ENCODE measurements at regions not wholly inside any gene's neighbourhood (a gene's known extent, or its start where the extent isn't known, plus 50 kb on each side); places are given as distances from the start of the nearest gene placed in this dataset.
"Not testable (repeated sequence)": the region's sequence is repeated elsewhere in the genome, so short reads cannot be mapped to it uniquely, and the experiment has no call there.

DNA sequence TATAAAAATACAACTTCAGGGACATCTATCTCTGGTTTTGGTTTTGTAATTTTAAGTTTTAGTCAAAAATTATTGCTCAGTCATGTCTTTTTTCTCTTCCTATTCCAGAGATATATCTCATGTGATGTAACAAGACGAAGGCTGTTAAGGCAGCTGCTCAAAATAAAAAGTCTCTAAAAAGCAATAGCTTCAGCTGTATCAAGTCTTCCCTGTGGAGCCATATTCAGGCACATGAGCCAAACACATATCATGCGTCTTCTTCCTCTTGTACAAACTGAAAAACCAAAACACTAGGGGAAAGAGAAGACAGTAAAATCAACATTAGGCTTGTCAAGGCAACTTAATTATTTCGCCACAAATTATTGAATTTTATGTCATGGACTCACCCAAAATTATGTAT, 240.7 kb downstream of the NRIP1 start:
- Histone ChIP-seq H3K9me3 (ENCODE audit: control insufficient read depth in 1 of 2, low read length in 2 of 2) (no peaks in the 10 kb centered on the region), H3K36me3 (ENCODE audit: insufficient read depth, low read length) (no peaks in the 10 kb centered on the region), H3K27ac (ENCODE audit: low read depth, low read length) (no peak overlapping the region), H3K27me3 (ENCODE audit: insufficient read depth, low read length) (no peaks in the 10 kb centered on the region), H3K4me1 (ENCODE audit: insufficient read depth, low read length) (no peaks in the 10 kb centered on the region), H3K4me3 (ENCODE audit: low read length in 2 of 2) (no peak overlapping the region)
- DNase-seq = no peak
- Mint-ChIP-seq H3K4me3 (no peak overlapping the region), H3K27me3 (no peaks in the 10 kb centered on the region), H3K27ac (no peak overlapping the region), H3K36me3 (no peaks in the 10 kb centered on the region), H3K4me1 (no peaks in the 10 kb centered on the region), H3K9me3 (no peaks in the 10 kb centered on the region)
- ChIA-PET CTCF (ENCODE audit: partially characterized antibody) (no interaction called here), POLR2A (ENCODE audit: partially characterized antibody) (no interaction called here)
- intact Hi-C loops (cut with micrococcal nuclease) = no loop called here

DNA sequence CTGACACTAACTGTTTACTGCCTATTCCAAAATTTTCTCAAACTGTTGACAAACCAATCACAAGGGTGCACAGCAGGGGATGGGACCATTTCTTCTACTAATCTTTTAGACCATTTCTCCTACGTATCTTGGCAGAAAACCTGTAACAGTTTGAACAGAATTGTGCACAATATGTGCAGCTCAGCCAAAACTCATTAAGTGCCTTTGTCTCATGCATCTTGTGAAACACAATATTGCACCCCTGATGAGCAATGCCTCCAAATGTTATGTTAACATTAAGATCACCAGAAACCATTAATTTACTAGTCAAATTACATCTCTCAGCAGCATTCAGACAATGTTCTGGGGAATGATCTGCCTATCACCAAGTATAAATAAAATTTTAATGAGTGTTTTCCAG, 247.5 kb downstream of the NRIP1 start:
- H3K4me3 ChIP-seq (ENCODE audit: low read length in 2 of 2) = no peak overlapping the region
- no peak overlapping the region for H3K4me3 Mint-ChIP-seq
- no peaks in the 10 kb centered on the region for H3K27me3 ChIP-seq (ENCODE audit: insufficient read depth, low read length)
- H3K27ac ChIP-seq (ENCODE audit: low read depth, low read length) = no peak overlapping the region
- intact Hi-C loops (cut with micrococcal nuclease) = no loop called here
- H3K36me3 ChIP-seq (ENCODE audit: insufficient read depth, low read length) = no peaks in the 10 kb centered on the region
- peaks cover 0 to 2% of the 10 kb centered on the region in 2 donors for H3K36me3 Mint-ChIP-seq
- ChIA-PET CTCF (ENCODE audit: partially characterized antibody) (no interaction called here), POLR2A (ENCODE audit: partially characterized antibody) (interaction anchor here (0.9 kb wide), 1 partner anchor 335 kb away, joined by 3 read pairs; no protein-coding TSS in a partner anchor)
- H3K27me3 Mint-ChIP-seq = no peaks in the 10 kb centered on the region
- no peak overlapping the region for H3K27ac Mint-ChIP-seq
- DNase-seq = no peak
- H3K9me3 ChIP-seq (ENCODE audit: control insufficient read depth in 1 of 2, low read length in 2 of 2) = no peaks in the 10 kb centered on the region
- no peaks in the 10 kb centered on the region for H3K4me1 Mint-ChIP-seq
- no peaks in the 10 kb centered on the region for H3K4me1 ChIP-seq (ENCODE audit: insufficient read depth, low read length)
- H3K9me3 Mint-ChIP-seq = peaks cover 0 to 5% (median 3%) of the 10 kb centered on the region in 8 donors

DNA sequence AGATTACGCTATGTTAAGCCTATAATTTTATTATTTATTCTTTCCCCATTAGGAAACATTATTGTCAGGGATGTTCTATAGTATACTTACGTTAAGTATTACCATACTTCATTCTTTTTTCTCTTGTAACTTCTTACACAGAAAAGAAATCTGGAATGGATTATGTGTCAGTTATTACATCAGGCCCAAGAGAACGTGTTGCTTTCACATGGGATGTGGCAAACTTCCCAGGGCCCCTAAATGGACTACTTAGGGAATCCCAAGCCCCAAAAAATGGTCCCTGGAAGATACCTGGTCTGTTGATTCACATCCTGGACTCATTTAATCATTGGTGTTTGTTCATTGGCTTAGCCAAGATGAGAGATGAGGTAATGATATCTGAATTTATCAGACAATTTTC, 249.8 kb downstream of the NRIP1 start:
- Histone ChIP-seq H3K36me3 (ENCODE audit: insufficient read depth, low read length) (no peaks in the 10 kb centered on the region), H3K9me3 (ENCODE audit: control insufficient read depth in 1 of 2, low read length in 2 of 2) (no peaks in the 10 kb centered on the region), H3K4me3 (ENCODE audit: low read length in 2 of 2) (no peak overlapping the region), H3K4me1 (ENCODE audit: insufficient read depth, low read length) (no peaks in the 10 kb centered on the region), H3K27ac (ENCODE audit: low read depth, low read length) (no peak overlapping the region), H3K27me3 (ENCODE audit: insufficient read depth, low read length) (no peaks in the 10 kb centered on the region)
- Mint-ChIP-seq H3K4me1 (no peaks in the 10 kb centered on the region), H3K27ac (no peak overlapping the region), H3K27me3 (no peaks in the 10 kb centered on the region), H3K9me3 (peaks cover 0 to 15% (median 8%) of the 10 kb centered on the region in 8 donors), H3K36me3 (peaks cover 0 to 2% of the 10 kb centered on the region in 2 donors), H3K4me3 (no peak overlapping the region)
- CTCF ChIA-PET (ENCODE audit: partially characterized antibody) = no interaction called here
- POLR2A ChIA-PET (ENCODE audit: partially characterized antibody) = no interaction called here
- intact Hi-C loops (cut with micrococcal nuclease) = no loop called here
- DNase-seq = no peak

DNA sequence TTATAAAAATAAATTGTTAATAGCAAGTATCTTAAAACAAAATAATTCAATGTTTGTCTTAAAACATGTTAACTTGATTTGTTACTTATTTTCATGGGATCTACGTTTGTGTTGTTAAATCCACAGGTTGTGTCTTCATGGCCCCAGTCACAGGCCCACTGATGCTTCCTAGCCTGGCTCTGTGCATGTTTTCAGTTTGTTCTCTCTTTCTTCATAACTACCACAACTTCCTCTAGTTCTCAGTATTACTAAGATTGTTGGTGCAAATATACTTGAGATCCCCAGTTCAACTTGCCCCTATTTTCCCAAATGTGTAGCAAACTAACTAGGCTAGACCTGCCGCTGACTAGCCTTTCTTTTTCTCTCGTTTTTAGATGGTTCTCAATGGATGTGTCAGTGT, 250.5 kb downstream of the NRIP1 start:
- CTCF ChIA-PET (ENCODE audit: partially characterized antibody) = no interaction called here
- no peak overlapping the region for H3K4me3 ChIP-seq (ENCODE audit: low read length in 2 of 2)
- H3K36me3 ChIP-seq (ENCODE audit: insufficient read depth, low read length) = no peaks in the 10 kb centered on the region
- no peaks in the 10 kb centered on the region for H3K27me3 ChIP-seq (ENCODE audit: insufficient read depth, low read length)
- H3K4me1 Mint-ChIP-seq = no peaks in the 10 kb centered on the region
- H3K4me3 Mint-ChIP-seq = no peak overlapping the region
- H3K36me3 Mint-ChIP-seq = peaks cover 0 to 2% of the 10 kb centered on the region in 2 donors
- H3K27me3 Mint-ChIP-seq = no peaks in the 10 kb centered on the region
- POLR2A ChIA-PET (ENCODE audit: partially characterized antibody) = no interaction called here
- no peak overlapping the region for H3K27ac Mint-ChIP-seq
- intact Hi-C loops (cut with micrococcal nuclease) = no loop called here
- no peaks in the 10 kb centered on the region for H3K4me1 ChIP-seq (ENCODE audit: insufficient read depth, low read length)
- H3K27ac ChIP-seq (ENCODE audit: low read depth, low read length) = no peak overlapping the region
- DNase-seq = no peak
- no peaks in the 10 kb centered on the region for H3K9me3 ChIP-seq (ENCODE audit: control insufficient read depth in 1 of 2, low read length in 2 of 2)
- peaks cover 0 to 15% (median 8%) of the 10 kb centered on the region in 8 donors for H3K9me3 Mint-ChIP-seq

DNA sequence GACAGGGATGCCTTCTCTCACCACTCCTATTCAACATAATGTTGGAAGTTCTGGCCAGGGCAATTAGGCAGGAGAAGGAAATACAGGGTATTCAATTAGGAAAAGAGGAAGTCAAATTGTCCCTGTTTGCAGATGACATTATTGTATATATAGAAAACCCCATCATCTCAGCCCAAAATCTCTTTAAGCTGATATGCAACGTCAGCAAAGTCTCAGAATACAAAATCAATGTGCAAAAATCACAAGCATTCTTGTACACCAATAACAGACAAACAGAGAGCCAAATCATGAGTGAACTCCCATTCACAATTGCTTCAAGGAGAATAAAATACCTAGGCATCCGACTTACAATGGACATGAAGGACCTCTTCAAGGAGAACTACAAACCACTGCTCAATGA, 258.1 kb upstream of the SAMSN1 start:
- H3K4me3 ChIP-seq (ENCODE audit: low read length in 2 of 2); DNase-seq; H3K4me1 ChIP-seq (ENCODE audit: insufficient read depth, low read length); H3K27me3 Mint-ChIP-seq; H3K4me3 Mint-ChIP-seq; intact Hi-C loops (cut with micrococcal nuclease); POLR2A ChIA-PET (ENCODE audit: partially characterized antibody); H3K4me1 Mint-ChIP-seq; H3K36me3 ChIP-seq (ENCODE audit: insufficient read depth, low read length); H3K27ac Mint-ChIP-seq; H3K36me3 Mint-ChIP-seq; H3K27ac ChIP-seq (ENCODE audit: low read depth, low read length); CTCF ChIA-PET (ENCODE audit: partially characterized antibody); H3K9me3 ChIP-seq (ENCODE audit: control insufficient read depth in 1 of 2, low read length in 2 of 2); H3K27me3 ChIP-seq (ENCODE audit: insufficient read depth, low read length): not testable (repeated sequence)
- peaks cover 3 to 21% (median 19%) of the 10 kb centered on the region in 8 donors for H3K9me3 Mint-ChIP-seq

DNA sequence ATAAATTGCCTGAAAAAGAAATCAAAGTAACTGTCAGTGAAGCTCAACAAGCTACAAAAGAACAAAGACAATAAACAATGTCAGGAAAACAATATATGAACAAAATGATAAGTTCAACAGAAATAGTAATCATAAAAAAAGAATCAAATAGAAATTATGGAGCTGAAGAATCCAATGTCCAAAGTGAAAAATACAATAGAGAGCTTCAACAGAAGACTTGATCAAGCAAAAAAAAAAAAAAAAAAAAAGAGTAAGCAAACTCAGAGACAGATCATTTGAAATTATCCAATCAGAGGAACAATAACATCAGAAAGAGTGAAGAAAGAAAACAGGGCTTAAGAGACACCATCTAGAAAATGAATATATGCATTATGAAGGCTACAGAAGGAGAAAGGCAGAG, 251.4 kb upstream of the SAMSN1 start:
- POLR2A ChIA-PET (ENCODE audit: partially characterized antibody) = no interaction called here
- no peaks in the 10 kb centered on the region for H3K27me3 ChIP-seq (ENCODE audit: insufficient read depth, low read length)
- H3K36me3 Mint-ChIP-seq = peaks cover 0 to 4% of the 10 kb centered on the region in 2 donors
- intact Hi-C loops (cut with micrococcal nuclease) = no loop called here
- H3K9me3 Mint-ChIP-seq = peaks cover 5 to 54% (median 39%) of the 10 kb centered on the region in 8 donors
- peaks cover 0 to 5% of the 10 kb centered on the region in 2 donors for H3K9me3 ChIP-seq (ENCODE audit: control insufficient read depth in 1 of 2, low read length in 2 of 2)
- H3K27ac ChIP-seq (ENCODE audit: low read depth, low read length) = no peak overlapping the region
- H3K36me3 ChIP-seq (ENCODE audit: insufficient read depth, low read length) = no peaks in the 10 kb centered on the region
- H3K4me3 ChIP-seq (ENCODE audit: low read length in 2 of 2) = no peak overlapping the region
- no peaks in the 10 kb centered on the region for H3K4me1 ChIP-seq (ENCODE audit: insufficient read depth, low read length)
- H3K4me3 Mint-ChIP-seq = no peak overlapping the region
- H3K27ac Mint-ChIP-seq = no peak overlapping the region
- H3K4me1 Mint-ChIP-seq = no peaks in the 10 kb centered on the region
- CTCF ChIA-PET (ENCODE audit: partially characterized antibody) = no interaction called here
- H3K27me3 Mint-ChIP-seq = peaks cover 2 to 9% of the 10 kb centered on the region in 2 donors
- DNase-seq = no peak

DNA sequence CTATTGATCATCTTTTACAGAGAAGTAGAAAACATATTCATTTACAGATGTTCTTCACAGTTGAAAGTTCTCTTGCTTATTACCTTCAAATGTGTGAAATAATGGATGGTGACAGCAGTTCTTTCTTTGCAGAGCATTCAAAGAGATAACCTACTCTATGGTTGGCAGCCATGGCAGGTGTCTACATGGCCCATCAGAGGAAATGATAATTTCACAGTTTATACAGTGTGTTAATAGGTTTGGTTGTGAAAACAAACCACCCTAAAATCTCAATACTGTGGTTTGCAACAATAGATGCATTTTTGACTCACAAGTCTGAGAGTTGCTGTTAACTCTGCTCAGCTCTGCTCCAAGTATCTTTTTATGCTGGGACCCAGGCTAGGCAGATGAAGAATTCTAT, 241.2 kb upstream of the SAMSN1 start:
- ChIA-PET POLR2A (ENCODE audit: partially characterized antibody) (no interaction called here), CTCF (ENCODE audit: partially characterized antibody) (no interaction called here)
- Histone ChIP-seq H3K36me3 (ENCODE audit: insufficient read depth, low read length) (no peaks in the 10 kb centered on the region), H3K27me3 (ENCODE audit: insufficient read depth, low read length) (no peaks in the 10 kb centered on the region), H3K4me3 (ENCODE audit: low read length in 2 of 2) (no peak overlapping the region), H3K9me3 (ENCODE audit: control insufficient read depth in 1 of 2, low read length in 2 of 2) (no peaks in the 10 kb centered on the region), H3K4me1 (ENCODE audit: insufficient read depth, low read length) (no peaks in the 10 kb centered on the region), H3K27ac (ENCODE audit: low read depth, low read length) (no peak overlapping the region)
- Mint-ChIP-seq H3K4me3 (no peak overlapping the region), H3K27me3 (no peaks in the 10 kb centered on the region), H3K9me3 (peaks cover 0 to 9% (median 4%) of the 10 kb centered on the region in 8 donors), H3K36me3 (no peaks in the 10 kb centered on the region), H3K27ac (no peak overlapping the region), H3K4me1 (no peaks in the 10 kb centered on the region)
- intact Hi-C loops (cut with micrococcal nuclease) = no loop called here
- DNase-seq = no peak

DNA sequence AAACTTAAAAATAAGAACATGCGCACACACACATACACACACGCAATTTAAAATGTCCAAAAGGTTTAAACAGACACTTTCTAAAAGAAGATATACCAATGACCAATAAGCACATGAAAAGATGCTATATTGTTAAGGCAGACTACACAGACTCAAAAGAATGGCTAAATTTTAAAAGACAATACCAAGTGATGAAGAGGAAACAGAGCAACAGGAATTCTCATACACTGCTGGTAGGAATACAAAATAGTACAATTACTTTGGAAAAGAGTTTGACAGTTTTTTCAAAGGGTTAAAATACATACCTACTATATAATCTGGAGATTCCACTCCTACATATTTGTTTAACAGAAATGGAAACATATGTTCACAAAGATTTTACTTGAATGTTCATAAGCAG, 239.6 kb upstream of the SAMSN1 start:
- ChIA-PET POLR2A (ENCODE audit: partially characterized antibody) (no interaction called here), CTCF (ENCODE audit: partially characterized antibody) (no interaction called here)
- H3K27me3 Mint-ChIP-seq = peaks cover 0 to 2% of the 10 kb centered on the region in 2 donors
- H3K27ac ChIP-seq (ENCODE audit: low read depth, low read length) = no peak overlapping the region
- H3K36me3 ChIP-seq (ENCODE audit: insufficient read depth, low read length) = no peaks in the 10 kb centered on the region
- no peak for DNase-seq
- no peaks in the 10 kb centered on the region for H3K4me1 Mint-ChIP-seq
- no peak overlapping the region for H3K4me3 Mint-ChIP-seq
- no peak overlapping the region for H3K27ac Mint-ChIP-seq
- H3K9me3 ChIP-seq (ENCODE audit: control insufficient read depth in 1 of 2, low read length in 2 of 2) = no peaks in the 10 kb centered on the region
- peaks cover 0 to 13% (median 4%) of the 10 kb centered on the region in 8 donors for H3K9me3 Mint-ChIP-seq
- no peaks in the 10 kb centered on the region for H3K27me3 ChIP-seq (ENCODE audit: insufficient read depth, low read length)
- no peak overlapping the region for H3K4me3 ChIP-seq (ENCODE audit: low read length in 2 of 2)
- intact Hi-C loops (cut with micrococcal nuclease) = no loop called here
- no peaks in the 10 kb centered on the region for H3K4me1 ChIP-seq (ENCODE audit: insufficient read depth, low read length)
- no peaks in the 10 kb centered on the region for H3K36me3 Mint-ChIP-seq

All from CD4-positive, alpha-beta memory T cell (primary cell).